Keratinocyte (primary cell): ENCODE measurements at regions not wholly inside any gene's neighbourhood (a gene's known extent, or its start where the extent isn't known, plus 50 kb on each side); places are given as distances from the start of the nearest gene placed in this dataset.

Experiments
- DNase-seq: peaks from one replicate; pipeline ENCODE4 v3.0.0-alpha.2; 2011; ENCODE audit warnings: low read depth, missing footprints, low spot score
- FAIRE-seq: peaks from 2 replicates; lab custom pipeline; 2011; peaks lifted over from hg19 to GRCh38; lab: Jason Lieb, UNC
- H2AFZ ChIP-seq: 2 replicates; pipeline ENCODE4 v1.6.0; 2012; ENCODE audit warnings: low read length, control low read depth, inconsistent platforms; ENCODE audit not compliant: control insufficient read depth
- H3K27ac ChIP-seq: 2 replicates; pipeline ENCODE4 v1.5.1; 2011; ENCODE audit warnings: low read length; ENCODE audit not compliant: control insufficient read depth, insufficient read depth
- H3K27me3 ChIP-seq: 3 replicates; pipeline ENCODE4 v1.6.0; 2011; ENCODE audit warnings: low read length; ENCODE audit not compliant: control insufficient read depth, insufficient read depth; ENCODE audit errors: extremely low read depth
- H3K36me3 ChIP-seq, 2 experiments: 2 replicates in 1 of 2; 3 replicates in 1 of 2; pipeline ENCODE4 v1.5.1; 2011; ENCODE audit warnings: low read length in 2 of 2, mild to moderate bottlenecking in 1 of 2; ENCODE audit not compliant: control insufficient read depth in 2 of 2, insufficient read depth in 2 of 2; ENCODE audit errors: extremely low read depth in 1 of 2
- H3K4me1 ChIP-seq: 3 replicates; pipeline ENCODE4 v1.5.1; 2011; ENCODE audit warnings: low read length; ENCODE audit not compliant: control insufficient read depth, insufficient read depth; ENCODE audit errors: extremely low read depth
- H3K4me2 ChIP-seq: 3 replicates; pipeline ENCODE4 v1.6.0; 2011; ENCODE audit warnings: low read depth, low read length; ENCODE audit not compliant: control insufficient read depth, insufficient read depth; ENCODE audit errors: extremely low read depth
- H3K4me3 ChIP-seq, 3 experiments: fragments of 200-600 bp in 1 of 3; sonication (generic) in 1 of 3; 2 replicates in 2 of 3; 3 replicates in 1 of 3; pipeline ENCODE4 v1.5.1; 2011 to 2016; ENCODE audit warnings: low read length in 3 of 3, mild to moderate bottlenecking in 3 of 3, control low read depth in 2 of 3, inconsistent platforms in 1 of 3, low read depth in 1 of 3, mixed read lengths in 1 of 3, mixed run types in 1 of 3, moderate library complexity in 1 of 3; ENCODE audit not compliant: control insufficient read depth in 2 of 3, insufficient read depth in 2 of 3; ENCODE audit errors: extremely low read depth in 1 of 3
- H3K79me2 ChIP-seq: 2 replicates; pipeline ENCODE4 v1.6.0; 2012; ENCODE audit warnings: low read length; ENCODE audit not compliant: control insufficient read depth, insufficient read depth
- H3K9ac ChIP-seq: 3 replicates; pipeline ENCODE4 v1.6.0; 2011; ENCODE audit warnings: low read length; ENCODE audit not compliant: control insufficient read depth, insufficient read depth; ENCODE audit errors: extremely low read depth
- H3K9me1 ChIP-seq: 3 replicates; pipeline ENCODE4 v1.6.0; 2011; ENCODE audit warnings: low read length; ENCODE audit not compliant: control insufficient read depth, insufficient read depth; ENCODE audit errors: extremely low read depth
- H3K9me3 ChIP-seq: 2 replicates; pipeline ENCODE4 v1.5.1; 2012; ENCODE audit warnings: low read depth, low read length; ENCODE audit not compliant: control insufficient read depth
- H4K20me1 ChIP-seq: 3 replicates; pipeline ENCODE4 v1.6.0; 2011; ENCODE audit warnings: low read length; ENCODE audit not compliant: control insufficient read depth, insufficient read depth; ENCODE audit errors: extremely low read depth
- EZH2 ChIP-seq: IDR thresholded peaks from one replicate; pipeline ENCODE4 v1.6.1; 2012; ENCODE audit warnings: inconsistent platforms, mild to moderate bottlenecking, low read length, moderate library complexity
- dilution Hi-C: fragments of 300-500 bp; cut with MboI; formaldehyde crosslinking; loops from one replicate; pipeline ENCODE4 v1.7.0; 2020; ENCODE audit warnings: low sequenced_read_pairs; ENCODE audit not compliant: extremely low pct_ligation_motif_present
- TF ChIP-seq, protein P1 (sequence below), 3 experiments: IDR thresholded peaks in 1 of 3; conservative IDR thresholded peaks in 1 of 3; optimal IDR thresholded peaks in 1 of 3; 2 replicates in 2 of 3; 3 replicates in 1 of 3; pipeline versions ENCODE3 to v1.5.1; 2011; ENCODE audit warnings: low read length in 3 of 3, mild to moderate bottlenecking in 3 of 3, moderate library complexity in 2 of 3, control low read depth in 1 of 3, inconsistent platforms in 1 of 3; ENCODE audit not compliant: insufficient read depth in 2 of 3; ENCODE audit errors: extremely low read depth in 1 of 3

DNA sequence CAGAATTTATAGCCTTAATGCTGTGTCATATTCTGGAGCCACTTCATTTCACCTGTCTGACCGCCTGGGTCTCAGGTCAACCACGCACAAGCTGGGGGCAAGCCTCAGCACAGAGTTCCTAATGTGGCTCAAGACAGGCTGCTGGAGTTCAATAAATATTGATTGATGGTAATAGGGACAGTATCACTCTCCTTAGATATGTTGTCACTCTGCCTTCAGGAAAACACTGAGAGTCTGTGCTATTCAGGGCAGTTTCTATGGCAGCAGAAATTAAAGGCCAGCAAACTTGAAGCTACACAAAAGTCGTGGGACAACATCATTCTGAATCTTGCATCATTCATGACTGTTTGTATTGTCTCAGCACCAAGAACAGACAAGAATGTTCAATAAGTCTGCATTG, 696.1 kb downstream of the METTL4 start:
- Histone ChIP-seq H3K79me2 (no peaks in the 10 kb centered on the region), H3K4me1 (no peaks in the 10 kb centered on the region), H3K27ac (no peak overlapping the region), H3K4me3 (no peak overlapping the region), H3K9me1 (no peaks in the 10 kb centered on the region), H2AFZ (no peak overlapping the region), H3K27me3 (no peaks in the 10 kb centered on the region), H3K9me3 (no peaks in the 10 kb centered on the region), H4K20me1 (no peaks in the 10 kb centered on the region), H3K36me3 (no peaks in the 10 kb centered on the region), H3K4me2 (no peak overlapping the region), H3K9ac (no peak overlapping the region)
- dilution Hi-C loops: no loop called here
- DNase-seq (no peak), FAIRE-seq (no peak)
- no peak for TF ChIP-seq EZH2
- TF ChIP-seq, protein P1, sequence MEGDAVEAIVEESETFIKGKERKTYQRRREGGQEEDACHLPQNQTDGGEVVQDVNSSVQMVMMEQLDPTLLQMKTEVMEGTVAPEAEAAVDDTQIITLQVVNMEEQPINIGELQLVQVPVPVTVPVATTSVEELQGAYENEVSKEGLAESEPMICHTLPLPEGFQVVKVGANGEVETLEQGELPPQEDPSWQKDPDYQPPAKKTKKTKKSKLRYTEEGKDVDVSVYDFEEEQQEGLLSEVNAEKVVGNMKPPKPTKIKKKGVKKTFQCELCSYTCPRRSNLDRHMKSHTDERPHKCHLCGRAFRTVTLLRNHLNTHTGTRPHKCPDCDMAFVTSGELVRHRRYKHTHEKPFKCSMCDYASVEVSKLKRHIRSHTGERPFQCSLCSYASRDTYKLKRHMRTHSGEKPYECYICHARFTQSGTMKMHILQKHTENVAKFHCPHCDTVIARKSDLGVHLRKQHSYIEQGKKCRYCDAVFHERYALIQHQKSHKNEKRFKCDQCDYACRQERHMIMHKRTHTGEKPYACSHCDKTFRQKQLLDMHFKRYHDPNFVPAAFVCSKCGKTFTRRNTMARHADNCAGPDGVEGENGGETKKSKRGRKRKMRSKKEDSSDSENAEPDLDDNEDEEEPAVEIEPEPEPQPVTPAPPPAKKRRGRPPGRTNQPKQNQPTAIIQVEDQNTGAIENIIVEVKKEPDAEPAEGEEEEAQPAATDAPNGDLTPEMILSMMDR (optimal IDR thresholded peaks at IDR 0.05 in 1 of 3, IDR thresholded peaks at IDR 0.05 in 1 of 3, conservative IDR thresholded peaks at IDR 0.05 in 1 of 3; ENCODE audit: extremely low read depth in 1 of 3, insufficient read depth in 2 of 3, low read length in 3 of 3): no peak

DNA sequence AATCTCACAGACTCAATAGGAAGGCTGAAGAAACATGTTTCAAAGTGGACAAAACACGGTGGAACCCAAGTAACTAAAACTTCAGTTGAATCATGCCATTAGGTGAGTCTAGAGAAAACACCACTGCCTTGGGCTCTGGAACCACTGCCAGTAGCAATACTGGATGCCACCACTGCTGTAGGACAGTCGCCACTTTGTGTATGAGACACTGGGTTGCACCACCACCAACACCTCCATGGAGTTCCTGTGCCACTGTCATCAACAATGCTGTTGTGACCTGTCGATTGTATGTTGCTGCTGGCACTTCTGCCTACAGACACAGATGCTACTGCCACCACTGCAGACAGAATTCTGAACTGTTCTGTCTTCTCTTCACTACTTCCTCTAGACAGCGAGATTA, 686.7 kb downstream of the METTL4 start:
- H3K79me2 ChIP-seq: no peaks in the 10 kb centered on the region
- H3K9ac ChIP-seq: no peak overlapping the region
- TF ChIP-seq, protein P1 (optimal IDR thresholded peaks at IDR 0.05 in 1 of 3, IDR thresholded peaks at IDR 0.05 in 1 of 3, conservative IDR thresholded peaks at IDR 0.05 in 1 of 3; ENCODE audit: extremely low read depth in 1 of 3, insufficient read depth in 2 of 3, low read length in 3 of 3): no peak
- TF ChIP-seq EZH2: no peak
- H3K27me3 ChIP-seq: no peaks in the 10 kb centered on the region
- no peaks in the 10 kb centered on the region for H3K36me3 ChIP-seq
- FAIRE-seq (no peak), DNase-seq (no peak)
- no peaks in the 10 kb centered on the region for H4K20me1 ChIP-seq
- dilution Hi-C loops: no loop called here
- no peak overlapping the region for H2AFZ ChIP-seq
- no peak overlapping the region for H3K4me2 ChIP-seq
- H3K9me1 ChIP-seq: no peaks in the 10 kb centered on the region
- no peak overlapping the region for H3K4me3 ChIP-seq
- H3K4me1 ChIP-seq: no peaks in the 10 kb centered on the region
- peaks cover 4% of the 10 kb centered on the region for H3K9me3 ChIP-seq
- no peak overlapping the region for H3K27ac ChIP-seq
